ENCODE measurements at regions not wholly inside any gene's neighbourhood (a gene's known extent, or its start where the extent isn't known, plus 50 kb on each side); places are given as distances from the start of the nearest gene placed in this dataset.

DNA sequence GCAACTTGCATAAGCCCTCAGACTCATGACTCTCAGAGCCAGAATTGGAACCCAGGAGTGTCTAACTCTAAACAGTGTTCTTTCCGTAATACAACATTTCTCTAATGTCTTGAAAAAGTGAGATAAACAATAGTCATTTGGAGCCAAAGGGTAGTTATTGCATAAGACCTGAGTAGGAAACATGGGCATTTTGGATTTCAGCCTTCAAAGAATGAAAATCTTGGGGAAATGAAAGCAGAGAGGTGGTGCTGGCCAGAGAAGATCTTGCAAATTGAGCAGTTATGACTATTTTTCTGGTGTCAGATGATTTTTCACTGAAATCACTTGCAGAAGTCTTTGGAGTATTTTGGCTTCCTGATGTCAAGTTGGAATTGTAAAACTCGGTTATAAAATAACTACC, 379.4 kb downstream of the DIPK2A start:
- H3K4me1 ChIP-seq (ENCODE audit: insufficient read depth, low read length), result no peaks in the 10 kb centered on the region
- DNase-seq (ENCODE audit: insufficient read length, low spot score, missing footprints), result no peak
- H3K27me3 ChIP-seq (ENCODE audit: insufficient read depth, low read length), result no peaks in the 10 kb centered on the region
- H3K9me3 ChIP-seq (ENCODE audit: low read depth, low read length), result no peaks in the 10 kb centered on the region
- H3K4me2 ChIP-seq (ENCODE audit: insufficient read depth, low read length), result no peak overlapping the region
- H3K27ac ChIP-seq (ENCODE audit: low read depth, low read length), result no peak overlapping the region
- H3K36me3 ChIP-seq (ENCODE audit: insufficient read depth, low read length), result no peaks in the 10 kb centered on the region
- TF ChIP-seq, protein P1, sequence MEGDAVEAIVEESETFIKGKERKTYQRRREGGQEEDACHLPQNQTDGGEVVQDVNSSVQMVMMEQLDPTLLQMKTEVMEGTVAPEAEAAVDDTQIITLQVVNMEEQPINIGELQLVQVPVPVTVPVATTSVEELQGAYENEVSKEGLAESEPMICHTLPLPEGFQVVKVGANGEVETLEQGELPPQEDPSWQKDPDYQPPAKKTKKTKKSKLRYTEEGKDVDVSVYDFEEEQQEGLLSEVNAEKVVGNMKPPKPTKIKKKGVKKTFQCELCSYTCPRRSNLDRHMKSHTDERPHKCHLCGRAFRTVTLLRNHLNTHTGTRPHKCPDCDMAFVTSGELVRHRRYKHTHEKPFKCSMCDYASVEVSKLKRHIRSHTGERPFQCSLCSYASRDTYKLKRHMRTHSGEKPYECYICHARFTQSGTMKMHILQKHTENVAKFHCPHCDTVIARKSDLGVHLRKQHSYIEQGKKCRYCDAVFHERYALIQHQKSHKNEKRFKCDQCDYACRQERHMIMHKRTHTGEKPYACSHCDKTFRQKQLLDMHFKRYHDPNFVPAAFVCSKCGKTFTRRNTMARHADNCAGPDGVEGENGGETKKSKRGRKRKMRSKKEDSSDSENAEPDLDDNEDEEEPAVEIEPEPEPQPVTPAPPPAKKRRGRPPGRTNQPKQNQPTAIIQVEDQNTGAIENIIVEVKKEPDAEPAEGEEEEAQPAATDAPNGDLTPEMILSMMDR (IDR thresholded peaks at IDR 0.05; ENCODE audit: extremely low read depth, low read depth, low read length), result no peak
- no peak overlapping the region for H2AFZ ChIP-seq (ENCODE audit: low read length)
- no peaks in the 10 kb centered on the region for H3K79me2 ChIP-seq (ENCODE audit: insufficient read depth, low read length)
- H4K20me1 ChIP-seq (ENCODE audit: insufficient read depth, low read length), result no peaks in the 10 kb centered on the region
- no peak overlapping the region for H3K4me3 ChIP-seq (ENCODE audit: insufficient read depth, low read length)

DNA sequence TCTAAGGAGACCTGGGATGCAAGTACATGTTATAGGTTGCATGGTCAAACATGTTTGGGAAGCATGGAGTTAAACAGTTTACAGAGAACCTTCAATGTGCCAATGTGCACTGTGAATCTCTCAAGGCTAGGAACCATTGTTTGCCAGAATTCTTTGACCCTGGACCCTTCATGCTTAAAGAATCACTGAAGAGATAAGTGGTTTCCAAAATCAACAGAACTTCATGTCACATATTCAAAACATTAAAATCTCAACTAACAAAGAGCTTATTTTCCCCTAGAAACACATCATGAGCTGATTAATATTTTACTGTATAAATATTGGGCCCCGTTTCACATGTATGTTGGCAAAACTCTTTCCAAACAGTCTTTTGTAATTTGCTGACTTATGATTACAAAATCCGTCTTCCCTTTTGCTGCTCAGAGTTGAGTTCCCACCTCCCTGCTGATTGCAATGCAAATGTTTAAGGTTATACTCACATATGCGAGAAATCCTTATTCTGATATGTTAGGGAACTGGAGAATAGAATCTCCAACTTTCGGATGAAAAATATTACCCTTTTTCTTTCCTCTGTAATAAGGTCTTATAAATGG, 380.2 kb downstream of the DIPK2A start:
- Histone ChIP-seq H3K27me3 (ENCODE audit: insufficient read depth, low read length) (no peaks in the 10 kb centered on the region), H3K27ac (ENCODE audit: low read depth, low read length) (no peak overlapping the region), H3K79me2 (ENCODE audit: insufficient read depth, low read length) (no peaks in the 10 kb centered on the region), H3K4me2 (ENCODE audit: insufficient read depth, low read length) (no peak overlapping the region), H3K4me3 (ENCODE audit: insufficient read depth, low read length) (no peak overlapping the region), H4K20me1 (ENCODE audit: insufficient read depth, low read length) (no peaks in the 10 kb centered on the region), H2AFZ (ENCODE audit: low read length) (no peak overlapping the region), H3K4me1 (ENCODE audit: insufficient read depth, low read length) (no peaks in the 10 kb centered on the region), H3K36me3 (ENCODE audit: insufficient read depth, low read length) (no peaks in the 10 kb centered on the region), H3K9me3 (ENCODE audit: low read depth, low read length) (no peaks in the 10 kb centered on the region)
- DNase-seq (ENCODE audit: insufficient read length, low spot score, missing footprints), result no peak
- TF ChIP-seq, protein P1 (IDR thresholded peaks at IDR 0.05; ENCODE audit: extremely low read depth, low read depth, low read length), result no peak

DNA sequence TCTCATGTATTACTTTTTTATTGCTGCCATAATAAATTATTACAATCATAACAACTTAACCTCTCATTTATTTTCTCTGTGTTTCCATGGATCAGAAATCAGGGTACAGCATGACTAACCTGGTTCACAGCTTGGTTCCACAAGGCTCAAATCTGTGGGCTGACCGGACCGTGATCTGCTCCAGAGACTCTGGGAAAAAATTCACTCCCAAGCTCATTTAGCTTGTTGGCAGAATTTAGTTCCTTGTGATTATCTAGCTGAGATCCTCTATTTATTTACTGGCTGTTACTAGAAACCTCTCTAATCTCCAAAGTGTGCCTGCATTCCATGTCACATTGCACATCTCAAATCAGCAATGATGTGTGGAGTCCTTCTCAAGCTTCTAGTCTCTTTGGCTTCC, 386.6 kb downstream of the DIPK2A start:
- Histone ChIP-seq H3K27ac (ENCODE audit: low read depth, low read length) (no peak overlapping the region), H3K4me2 (ENCODE audit: insufficient read depth, low read length) (no peak overlapping the region), H2AFZ (ENCODE audit: low read length) (no peak overlapping the region), H3K9me3 (ENCODE audit: low read depth, low read length) (no peaks in the 10 kb centered on the region), H3K79me2 (ENCODE audit: insufficient read depth, low read length) (no peaks in the 10 kb centered on the region), H3K27me3 (ENCODE audit: insufficient read depth, low read length) (no peaks in the 10 kb centered on the region), H3K4me3 (ENCODE audit: insufficient read depth, low read length) (no peak overlapping the region), H3K36me3 (ENCODE audit: insufficient read depth, low read length) (no peaks in the 10 kb centered on the region), H3K4me1 (ENCODE audit: insufficient read depth, low read length) (no peaks in the 10 kb centered on the region), H4K20me1 (ENCODE audit: insufficient read depth, low read length) (no peaks in the 10 kb centered on the region)
- TF ChIP-seq, protein P1 (IDR thresholded peaks at IDR 0.05; ENCODE audit: extremely low read depth, low read depth, low read length), result no peak
- DNase-seq (ENCODE audit: insufficient read length, low spot score, missing footprints), result no peak

- Histone ChIP-seq H3K27me3 (ENCODE audit: insufficient read depth, low read length) (no peaks in the 10 kb centered on the region), H3K4me3 (ENCODE audit: insufficient read depth, low read length) (no peak overlapping the region), H3K4me1 (ENCODE audit: insufficient read depth, low read length) (no peaks in the 10 kb centered on the region), H3K4me2 (ENCODE audit: insufficient read depth, low read length) (no peak overlapping the region), H3K27ac (ENCODE audit: low read depth, low read length) (no peak overlapping the region), H3K79me2 (ENCODE audit: insufficient read depth, low read length) (no peaks in the 10 kb centered on the region), H4K20me1 (ENCODE audit: insufficient read depth, low read length) (no peaks in the 10 kb centered on the region), H3K9me3 (ENCODE audit: low read depth, low read length) (no peaks in the 10 kb centered on the region), H3K36me3 (ENCODE audit: insufficient read depth, low read length) (no peaks in the 10 kb centered on the region), H2AFZ (ENCODE audit: low read length) (no peak overlapping the region)
- no peak for DNase-seq (ENCODE audit: insufficient read length, low spot score, missing footprints)
- TF ChIP-seq, protein P1 (IDR thresholded peaks at IDR 0.05; ENCODE audit: extremely low read depth, low read depth, low read length), result no peak
These were observed 389.4 kb downstream of the DIPK2A start for GRCh38 chr3:144361002-144361401.

Measured in osteoblast (primary cell).